Right lobe of liver (tissue), 4 donors: ENCODE measurements at regions not wholly inside any gene's neighbourhood (a gene's known extent, or its start where the extent isn't known, plus 50 kb on each side); places are given as distances from the start of the nearest gene placed in this dataset.

ENCODE experiments used
- POLR2A ChIP-seq: fragments of 450-650 bp; IDR thresholded peaks from one replicate; pipeline ENCODE4 v1.6.1; 2017; ENCODE audit warnings: antibody characterized with exemption, mild to moderate bottlenecking
- TF ChIP-seq, protein P1 (sequence below), 4 donors: fragments of 200-600 bp in 3 of 4; fragments of 450-650 bp in 1 of 4; IDR thresholded peaks; one replicate each; pipeline versions ENCODE4 v1.5.1 to v1.8.0; 2016 to 2022; ENCODE audit warnings: antibody characterized with exemption in 4 of 4, mild to moderate bottlenecking in 2 of 4
- donor health status: DM: no; HTN: no; CAD: no.
- donor health status: DM: no; HTN: no; CAD: no.
- donor health status: DM: no; HTN: yes; CAD: no.

DNA sequence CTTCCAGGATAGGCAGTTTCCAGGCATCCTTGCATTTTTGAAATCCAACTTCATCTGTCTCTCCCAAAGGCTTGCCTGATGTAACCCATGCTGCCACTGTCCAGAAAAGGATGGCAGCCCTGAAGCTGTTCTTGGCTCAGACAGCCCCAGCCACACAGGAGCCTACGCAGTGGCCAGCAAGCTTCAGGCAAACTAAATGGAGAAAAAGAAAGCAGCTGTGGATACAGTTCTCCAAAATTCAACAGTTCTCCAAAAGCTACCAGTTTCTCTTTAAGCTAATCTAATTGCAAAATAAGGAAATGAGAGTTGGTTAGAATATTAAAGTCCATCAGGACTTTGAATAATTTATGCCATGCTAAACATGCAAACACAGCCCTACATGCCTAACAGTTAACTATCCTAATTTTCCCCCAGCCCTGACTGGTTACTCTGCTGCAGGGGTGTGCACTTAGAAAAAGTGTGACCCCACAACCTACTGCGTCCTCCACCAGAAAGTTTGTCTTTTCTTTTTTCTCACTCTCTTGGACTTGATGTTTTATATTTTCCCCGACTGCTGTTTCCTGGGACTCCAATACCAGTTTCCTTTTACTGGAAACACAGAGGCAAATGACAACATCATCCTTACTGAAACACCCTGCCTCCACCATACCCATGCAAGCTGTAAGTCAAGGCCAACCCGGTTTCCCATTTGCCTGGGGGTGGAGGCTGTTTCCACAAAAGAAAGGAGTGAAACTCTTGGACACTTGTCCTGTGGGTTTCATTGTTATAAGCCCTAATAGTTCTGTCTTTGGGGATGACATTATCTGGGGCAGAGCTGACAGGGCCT is 69.1 kb upstream of the OR5AN1 start:
- TF ChIP-seq, protein P1, sequence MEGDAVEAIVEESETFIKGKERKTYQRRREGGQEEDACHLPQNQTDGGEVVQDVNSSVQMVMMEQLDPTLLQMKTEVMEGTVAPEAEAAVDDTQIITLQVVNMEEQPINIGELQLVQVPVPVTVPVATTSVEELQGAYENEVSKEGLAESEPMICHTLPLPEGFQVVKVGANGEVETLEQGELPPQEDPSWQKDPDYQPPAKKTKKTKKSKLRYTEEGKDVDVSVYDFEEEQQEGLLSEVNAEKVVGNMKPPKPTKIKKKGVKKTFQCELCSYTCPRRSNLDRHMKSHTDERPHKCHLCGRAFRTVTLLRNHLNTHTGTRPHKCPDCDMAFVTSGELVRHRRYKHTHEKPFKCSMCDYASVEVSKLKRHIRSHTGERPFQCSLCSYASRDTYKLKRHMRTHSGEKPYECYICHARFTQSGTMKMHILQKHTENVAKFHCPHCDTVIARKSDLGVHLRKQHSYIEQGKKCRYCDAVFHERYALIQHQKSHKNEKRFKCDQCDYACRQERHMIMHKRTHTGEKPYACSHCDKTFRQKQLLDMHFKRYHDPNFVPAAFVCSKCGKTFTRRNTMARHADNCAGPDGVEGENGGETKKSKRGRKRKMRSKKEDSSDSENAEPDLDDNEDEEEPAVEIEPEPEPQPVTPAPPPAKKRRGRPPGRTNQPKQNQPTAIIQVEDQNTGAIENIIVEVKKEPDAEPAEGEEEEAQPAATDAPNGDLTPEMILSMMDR (IDR thresholded peaks at IDR 0.05) = no peak
- TF ChIP-seq POLR2A = peak; percentile 13
